ENCODE measurements at regions not wholly inside any gene's neighbourhood (a gene's known extent, or its start where the extent isn't known, plus 50 kb on each side); places are given as distances from the start of the nearest gene placed in this dataset.

GRCh38 chr5:167001246-167001645, 1290.2 kb upstream of the WWC1 start:
- Histone ChIP-seq H3K27me3 (replicated peaks in 1 of 4; ENCODE audit: control extremely low read depth in 1 of 4, control insufficient read depth in 3 of 4, insufficient read depth in 4 of 4, low read length in 3 of 4) (no peaks in the 10 kb centered on the region), H2AFZ (ENCODE audit: insufficient read depth, low read depth, low read length, poor library complexity, severe bottlenecking) (no peak overlapping the region), H3K36me3 (replicated peaks in 1 of 2; ENCODE audit: control extremely low read depth in 1 of 2, control insufficient read depth in 1 of 2, extremely low read depth in 1 of 2, insufficient read depth in 2 of 2, low read length in 1 of 2) (no peaks in the 10 kb centered on the region), H3K9me3 (ENCODE audit: control extremely low read depth in 1 of 3, control insufficient read depth in 2 of 3, insufficient read depth in 1 of 3, low read length in 2 of 3) (no peaks in the 10 kb centered on the region), H3K4me1 (ENCODE audit: control insufficient read depth in 2 of 2, insufficient read depth in 2 of 2, low read length in 2 of 2) (no peaks in the 10 kb centered on the region), H3K4me2 (replicated peaks; ENCODE audit: low read depth, low read length, poor library complexity, severe bottlenecking) (no peak overlapping the region), H3K4me3 (ENCODE audit: control extremely low read depth in 1 of 5, extremely low read depth in 1 of 5, insufficient read depth in 1 of 5, low read depth in 2 of 5, low read length in 4 of 5) (no peak overlapping the region), H3K79me2 (ENCODE audit: control insufficient read depth, insufficient read depth, low read length) (no peaks in the 10 kb centered on the region), H3K9ac (ENCODE audit: low read length) (no peak overlapping the region), H4K20me1 (ENCODE audit: control insufficient read depth, insufficient read depth, low read length, poor library complexity, severe bottlenecking) (no peaks in the 10 kb centered on the region), H3K27ac (ENCODE audit: low read length in 2 of 2) (no peak overlapping the region)
- TF ChIP-seq CTCF (IDR thresholded peaks at IDR 0.05) (no peak), EZH2 (IDR thresholded peaks at IDR 0.05; ENCODE audit: borderline replicate concordance, insufficient read depth, low read depth, low read length, poor library complexity, severe bottlenecking) (no peak)
- no peak overlapping the region for H3K4me3 Mint-ChIP-seq
- intact Hi-C loops (cut with micrococcal nuclease), result no loop called here
- DNase-seq (no peak), ATAC-seq (ENCODE audit: low read depth) (no peak)
- H3K27me3 Mint-ChIP-seq, result no peaks in the 10 kb centered on the region
- WGBS (ENCODE audit: insufficient coverage), result no CpG with 5 or more reads among the region's 3 CpGs
- ChIA-PET POLR2A (no interaction called here), CTCF (no interaction called here)
- peaks cover 2% of the 10 kb centered on the region for H3K9me3 Mint-ChIP-seq (ENCODE audit: insufficient read depth)
- no peaks in the 10 kb centered on the region for H3K4me1 Mint-ChIP-seq
- no peak overlapping the region for H3K27ac Mint-ChIP-seq

GRCh38 chr5:167008705-167009104, 1282.7 kb upstream of the WWC1 start:
- intact Hi-C loops (cut with micrococcal nuclease), result no loop called here
- H3K4me3 Mint-ChIP-seq, result no peak overlapping the region
- TF ChIP-seq EZH2 (IDR thresholded peaks at IDR 0.05; ENCODE audit: borderline replicate concordance, insufficient read depth, low read depth, low read length, poor library complexity, severe bottlenecking) (no peak), CTCF (IDR thresholded peaks at IDR 0.05) (no peak)
- H3K79me2 ChIP-seq (ENCODE audit: control insufficient read depth, insufficient read depth, low read length), result no peaks in the 10 kb centered on the region
- H3K27ac Mint-ChIP-seq, result no peak overlapping the region
- POLR2A ChIA-PET, result no interaction called here
- no peak for ATAC-seq (ENCODE audit: low read depth)
- CTCF ChIA-PET, result no interaction called here
- H4K20me1 ChIP-seq (ENCODE audit: control insufficient read depth, insufficient read depth, low read length, poor library complexity, severe bottlenecking), result no peaks in the 10 kb centered on the region
- no peak overlapping the region for H3K27ac ChIP-seq (ENCODE audit: low read length in 2 of 2)
- no peaks in the 10 kb centered on the region for H3K4me1 Mint-ChIP-seq
- WGBS (ENCODE audit: insufficient coverage), result 86% methylated on average over 9 of the region's 10 CpGs
- no peak overlapping the region for H3K9ac ChIP-seq (ENCODE audit: low read length)
- DNase-seq, result no peak
- no peaks in the 10 kb centered on the region for H3K9me3 ChIP-seq (ENCODE audit: control extremely low read depth in 1 of 3, control insufficient read depth in 2 of 3, insufficient read depth in 1 of 3, low read length in 2 of 3)
- H3K27me3 ChIP-seq (replicated peaks in 1 of 4; ENCODE audit: control extremely low read depth in 1 of 4, control insufficient read depth in 3 of 4, insufficient read depth in 4 of 4, low read length in 3 of 4), result no peaks in the 10 kb centered on the region
- no peaks in the 10 kb centered on the region for H3K27me3 Mint-ChIP-seq
- H2AFZ ChIP-seq (ENCODE audit: insufficient read depth, low read depth, low read length, poor library complexity, severe bottlenecking), result no peak overlapping the region
- no peak overlapping the region for H3K4me3 ChIP-seq (ENCODE audit: control extremely low read depth in 1 of 5, extremely low read depth in 1 of 5, insufficient read depth in 1 of 5, low read depth in 2 of 5, low read length in 4 of 5)
- no peaks in the 10 kb centered on the region for H3K36me3 ChIP-seq (replicated peaks in 1 of 2; ENCODE audit: control extremely low read depth in 1 of 2, control insufficient read depth in 1 of 2, extremely low read depth in 1 of 2, insufficient read depth in 2 of 2, low read length in 1 of 2)
- no peaks in the 10 kb centered on the region for H3K4me1 ChIP-seq (ENCODE audit: control insufficient read depth in 2 of 2, insufficient read depth in 2 of 2, low read length in 2 of 2)
- no peak overlapping the region for H3K4me2 ChIP-seq (replicated peaks; ENCODE audit: low read depth, low read length, poor library complexity, severe bottlenecking)
- H3K9me3 Mint-ChIP-seq (ENCODE audit: insufficient read depth), result no peaks in the 10 kb centered on the region
